OCI-LY7 (cell line): ENCODE measurements at regions not wholly inside any gene's neighbourhood (a gene's known extent, or its start where the extent isn't known, plus 50 kb on each side); places are given as distances from the start of the nearest gene placed in this dataset.

Experiments used
- BruUV-seq: library from RNA; stranded (reverse); fragments of 400-500 nt; replicated peaks from 2 replicates; lab custom pipeline; 2021; lab: Mats Ljungman, UMichigan
- CTCF ChIA-PET: fragments of 300-600 bp; sonication (Branson Sonifier 250); formaldehyde crosslinking; loops from one replicate; lab custom pipeline; 2022; ENCODE audit warnings: antibody characterized with exemption; ENCODE audit not compliant: unreplicated experiment; lab: Charles Lee
- POLR2A ChIA-PET: fragments of 300-600 bp; sonication (Branson Sonifier 250); formaldehyde crosslinking; loops from one replicate; lab custom pipeline; 2022; ENCODE audit warnings: antibody characterized with exemption; lab: Charles Lee
- DNase-seq: peaks from one replicate; pipeline ENCODE4 v3.0.0-alpha.2; 2015; ENCODE audit warnings: low spot score
- H2AFZ ChIP-seq: fragments of 200-600 bp; sonication (generic), shearing (Covaris generic); 2 replicates; pipeline ENCODE4 v1.6.1; 2014; ENCODE audit warnings: mild to moderate bottlenecking, antibody characterized with exemption, low read length, moderate library complexity
- H3K27ac ChIP-seq: fragments of 200-600 bp; sonication (generic); 2 replicates; pipeline ENCODE4 v1.5.1; 2014; ENCODE audit warnings: mixed run types, low read depth, mild to moderate bottlenecking, moderate library complexity, low read length, inconsistent platforms; ENCODE audit not compliant: poor library complexity, severe bottlenecking
- H3K36me3 ChIP-seq: fragments of 200-600 bp; sonication (generic); 2 replicates; pipeline ENCODE4 v1.6.1; 2014; ENCODE audit warnings: mild to moderate bottlenecking, antibody characterized with exemption, low read length, moderate library complexity, mixed read lengths; ENCODE audit not compliant: insufficient read depth
- H3K4me1 ChIP-seq: fragments of 200-600 bp; sonication (generic); 2 replicates; pipeline ENCODE4 v1.5.1; 2014; ENCODE audit warnings: mild to moderate bottlenecking, low read length; ENCODE audit not compliant: insufficient read depth, poor library complexity, severe bottlenecking
- H3K4me2 ChIP-seq: fragments of 200-600 bp; sonication (generic); 2 replicates; pipeline ENCODE4 v1.6.1; 2014; ENCODE audit warnings: mild to moderate bottlenecking, low read length
- H3K4me3 ChIP-seq: fragments of 200-600 bp; sonication (generic); 2 replicates; pipeline ENCODE4 v1.5.1; 2014; ENCODE audit warnings: mild to moderate bottlenecking, low read depth, low read length; ENCODE audit not compliant: poor library complexity, severe bottlenecking
- H3K79me2 ChIP-seq: fragments of 200-600 bp; sonication (generic); 2 replicates; pipeline ENCODE4 v1.6.1; 2016; ENCODE audit warnings: low read depth, mild to moderate bottlenecking, low read length, moderate library complexity, mixed read lengths; ENCODE audit not compliant: insufficient read depth
- H3K9me2 ChIP-seq: fragments of 200-600 bp; sonication (generic); 2 replicates; pipeline ENCODE4 v1.6.1; 2016; ENCODE audit warnings: mild to moderate bottlenecking, low read length, mixed read lengths; ENCODE audit not compliant: insufficient read depth
- H3K9me3 ChIP-seq: fragments of 200-600 bp; sonication (generic); 2 replicates; pipeline ENCODE4 v1.6.1; 2014; ENCODE audit warnings: mild to moderate bottlenecking, mixed run types, low read length, mixed read lengths
- H4K20me1 ChIP-seq: fragments of 200-600 bp; sonication (generic); 2 replicates; pipeline ENCODE4 v1.6.1; 2014; ENCODE audit warnings: mild to moderate bottlenecking, antibody characterized with exemption, low read length, moderate library complexity, mixed read lengths; ENCODE audit not compliant: insufficient read depth
- EZH2phosphoT487 ChIP-seq: fragments of 200-600 bp; sonication (generic); IDR thresholded peaks from 2 replicates; pipeline ENCODE4 v1.6.1; 2018; ENCODE audit warnings: low read depth, borderline replicate concordance, mild to moderate bottlenecking, mixed run types, antibody characterized with exemption, low read length, moderate library complexity, mixed read lengths
- intact Hi-C: fragments of 100-400 bp; cut with micrococcal nuclease; formaldehyde crosslinking; loops from one replicate; pipeline ENCODE4 v1.10.0; 2022; ENCODE audit not compliant: unreplicated experiment
- TF ChIP-seq, protein P1 (sequence below): fragments of 200-600 bp; sonication (generic); conservative IDR thresholded peaks from 2 replicates; pipeline ENCODE4 v1.5.1; 2014; ENCODE audit warnings: mild to moderate bottlenecking, antibody characterized with exemption, low read length, moderate library complexity, mixed read lengths

GRCh38 chr6:66396549-66396948, 689.5 kb upstream of the EYS start:
- no peaks in the 10 kb centered on the region for H4K20me1 ChIP-seq
- no peaks in the 10 kb centered on the region for H3K4me1 ChIP-seq
- CTCF ChIA-PET = interaction anchor here (0.5 kb wide), 1 partner anchor 15 kb away, joined by 3 read pairs; no protein-coding TSS in a partner anchor
- POLR2A ChIA-PET = no interaction called here
- no peak overlapping the region for H3K4me2 ChIP-seq
- H3K27ac ChIP-seq = no peak overlapping the region
- no peaks in the 10 kb centered on the region for H3K36me3 ChIP-seq
- H3K9me2 ChIP-seq = no peaks in the 10 kb centered on the region
- no peaks in the 10 kb centered on the region for H3K9me3 ChIP-seq
- DNase-seq = no peak
- H3K79me2 ChIP-seq = no peaks in the 10 kb centered on the region
- H2AFZ ChIP-seq = no peak overlapping the region
- H3K4me3 ChIP-seq = no peak overlapping the region
- BruUV-seq = no TSS peak
- intact Hi-C loops = no loop called here
- TF ChIP-seq EZH2phosphoT487 = no peak
- TF ChIP-seq, protein P1, sequence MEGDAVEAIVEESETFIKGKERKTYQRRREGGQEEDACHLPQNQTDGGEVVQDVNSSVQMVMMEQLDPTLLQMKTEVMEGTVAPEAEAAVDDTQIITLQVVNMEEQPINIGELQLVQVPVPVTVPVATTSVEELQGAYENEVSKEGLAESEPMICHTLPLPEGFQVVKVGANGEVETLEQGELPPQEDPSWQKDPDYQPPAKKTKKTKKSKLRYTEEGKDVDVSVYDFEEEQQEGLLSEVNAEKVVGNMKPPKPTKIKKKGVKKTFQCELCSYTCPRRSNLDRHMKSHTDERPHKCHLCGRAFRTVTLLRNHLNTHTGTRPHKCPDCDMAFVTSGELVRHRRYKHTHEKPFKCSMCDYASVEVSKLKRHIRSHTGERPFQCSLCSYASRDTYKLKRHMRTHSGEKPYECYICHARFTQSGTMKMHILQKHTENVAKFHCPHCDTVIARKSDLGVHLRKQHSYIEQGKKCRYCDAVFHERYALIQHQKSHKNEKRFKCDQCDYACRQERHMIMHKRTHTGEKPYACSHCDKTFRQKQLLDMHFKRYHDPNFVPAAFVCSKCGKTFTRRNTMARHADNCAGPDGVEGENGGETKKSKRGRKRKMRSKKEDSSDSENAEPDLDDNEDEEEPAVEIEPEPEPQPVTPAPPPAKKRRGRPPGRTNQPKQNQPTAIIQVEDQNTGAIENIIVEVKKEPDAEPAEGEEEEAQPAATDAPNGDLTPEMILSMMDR = no peak

DNA sequence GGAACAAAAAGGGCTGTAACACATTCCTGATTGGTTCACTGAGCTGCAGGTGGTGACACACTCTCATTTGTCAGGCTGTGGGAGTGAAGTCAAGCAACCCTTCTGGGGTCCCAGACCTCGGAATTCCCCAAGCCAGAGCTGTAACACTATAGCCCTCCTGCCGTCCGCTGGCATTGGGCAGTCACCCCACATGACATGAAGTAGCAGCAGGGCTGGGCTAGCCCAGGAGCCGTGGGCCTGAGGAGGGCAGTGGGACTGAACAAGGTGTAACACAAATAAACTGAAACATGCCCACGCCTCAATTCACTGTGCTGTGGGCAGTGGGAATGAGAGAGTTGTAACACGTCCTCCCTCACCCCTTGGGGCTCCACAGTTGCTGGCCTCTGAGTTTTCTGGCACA, 689.1 kb upstream of the EYS start:
- no peak for DNase-seq
- intact Hi-C loops = no loop called here
- Histone ChIP-seq H2AFZ (no peak overlapping the region), H4K20me1 (no peaks in the 10 kb centered on the region), H3K27ac (no peak overlapping the region), H3K4me1 (no peaks in the 10 kb centered on the region), H3K9me2 (no peaks in the 10 kb centered on the region), H3K79me2 (no peaks in the 10 kb centered on the region), H3K4me2 (no peak overlapping the region), H3K4me3 (no peak overlapping the region), H3K9me3 (no peaks in the 10 kb centered on the region), H3K36me3 (no peaks in the 10 kb centered on the region)
- TF ChIP-seq EZH2phosphoT487 = no peak
- TF ChIP-seq, protein P1 = no peak
- CTCF ChIA-PET = interaction anchor here (0.5 kb wide), 1 partner anchor 16 kb away, joined by 3 read pairs; no protein-coding TSS in a partner anchor
- no TSS peak for BruUV-seq
- POLR2A ChIA-PET = interaction anchor here (1.0 kb wide), 1 partner anchor 12 kb away, joined by 4 read pairs; no protein-coding TSS in a partner anchor

- no peaks in the 10 kb centered on the region for H4K20me1 ChIP-seq
- no peak overlapping the region for H3K27ac ChIP-seq
- no peak for DNase-seq
- ChIA-PET CTCF (no interaction called here), POLR2A (no interaction called here)
- no peaks in the 10 kb centered on the region for H3K9me2 ChIP-seq
- intact Hi-C loops = no loop called here
- no TSS peak for BruUV-seq
- H3K79me2 ChIP-seq = no peaks in the 10 kb centered on the region
- no peak overlapping the region for H2AFZ ChIP-seq
- H3K4me1 ChIP-seq = no peaks in the 10 kb centered on the region
- no peak overlapping the region for H3K4me3 ChIP-seq
- no peak overlapping the region for H3K4me2 ChIP-seq
- no peaks in the 10 kb centered on the region for H3K36me3 ChIP-seq
- no peaks in the 10 kb centered on the region for H3K9me3 ChIP-seq
- no peak for TF ChIP-seq EZH2phosphoT487
- TF ChIP-seq, protein P1 = no peak
These were observed 683.4 kb upstream of the EYS start for GRCh38 chr6:66390393-66390792.
